GM21737 (cell line): ENCODE measurements at regions not wholly inside any gene's neighbourhood (a gene's known extent, or its start where the extent isn't known, plus 50 kb on each side); places are given as distances from the start of the nearest gene placed in this dataset.
"Not testable (repeated sequence)": the region's sequence is repeated elsewhere in the genome, so short reads cannot be mapped to it uniquely, and the experiment has no call there.

Experiments
- ATAC-seq: cut with Tn5 transposase; IDR thresholded peaks from one replicate; pipeline ENCODE4 v1.9.1; 2021; ENCODE audit warnings: mild to moderate bottlenecking, moderate library complexity; ENCODE audit not compliant: unreplicated experiment

GRCh38 chr3:72032441-72033135 is 247.6 kb upstream of the PROK2 start:
- no peak for ATAC-seq

DNA sequence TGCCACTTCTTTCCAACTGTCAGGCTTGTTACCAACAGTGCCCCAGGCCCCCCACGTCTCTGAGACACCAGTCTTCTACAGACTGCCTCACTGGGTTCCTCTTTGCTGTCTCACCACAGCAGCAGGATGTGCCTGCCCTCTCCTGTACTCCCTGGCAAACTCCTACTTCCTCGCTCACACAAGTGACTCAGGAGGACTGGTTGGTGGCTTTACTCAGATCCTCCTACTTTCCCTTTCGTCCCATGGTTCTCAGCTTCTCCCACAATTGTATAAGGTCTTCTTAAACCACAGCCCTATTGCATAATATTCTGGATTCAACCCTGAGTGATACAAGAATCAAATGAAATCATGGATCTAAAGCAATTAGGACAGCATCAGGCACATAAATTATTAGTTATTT is 246.6 kb upstream of the PROK2 start:
- no peak for ATAC-seq

GRCh38 chr3:72030296-72030695 is 245.3 kb upstream of the PROK2 start:
- ATAC-seq: not testable (repeated sequence)

DNA sequence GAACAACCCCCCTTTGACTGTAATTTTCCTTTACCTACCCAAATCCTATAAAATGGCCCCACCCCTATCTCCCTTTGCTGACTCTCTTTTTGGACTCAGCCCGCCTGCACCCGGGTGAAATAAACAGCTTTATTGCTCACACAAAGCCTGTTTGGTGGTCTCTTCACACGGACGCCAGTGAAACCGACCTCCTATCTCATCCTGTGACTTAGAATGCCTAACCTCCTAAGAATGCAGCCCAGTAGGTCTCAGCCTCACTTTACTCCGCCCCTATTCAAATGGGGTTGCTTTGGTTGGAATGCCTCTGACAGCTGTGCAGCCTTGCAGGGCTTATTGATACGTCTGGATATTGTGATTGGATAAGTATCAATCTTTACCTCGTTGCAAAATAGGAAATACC is 243.8 kb upstream of the PROK2 start:
- ATAC-seq: not testable (repeated sequence)

DNA sequence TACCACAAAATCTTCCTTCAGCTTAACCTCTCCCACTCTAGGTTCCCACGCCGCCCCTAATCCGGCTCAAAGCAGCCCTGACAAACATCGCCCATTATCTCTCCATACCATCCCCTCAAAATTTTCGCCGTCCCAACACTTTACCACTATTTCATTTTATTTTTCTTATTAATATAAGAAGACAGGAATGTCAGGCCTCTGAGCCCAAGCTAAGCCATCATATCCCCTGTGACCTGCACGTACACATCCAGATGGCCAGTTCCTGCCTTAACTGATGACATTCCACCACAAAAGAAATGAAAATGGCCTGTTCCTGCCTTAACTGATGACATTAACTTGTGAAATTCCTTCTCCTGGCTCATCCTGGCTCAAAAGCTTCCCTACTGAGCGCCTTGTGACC is 243.4 kb upstream of the PROK2 start:
- ATAC-seq: not testable (repeated sequence)

- ATAC-seq: not testable (repeated sequence)
These were observed 242.8 kb upstream of the PROK2 start for GRCh38 chr3:72027728-72028127.

GRCh38 chr3:72022027-72022426 is 237.1 kb upstream of the PROK2 start:
- ATAC-seq: no peak

DNA sequence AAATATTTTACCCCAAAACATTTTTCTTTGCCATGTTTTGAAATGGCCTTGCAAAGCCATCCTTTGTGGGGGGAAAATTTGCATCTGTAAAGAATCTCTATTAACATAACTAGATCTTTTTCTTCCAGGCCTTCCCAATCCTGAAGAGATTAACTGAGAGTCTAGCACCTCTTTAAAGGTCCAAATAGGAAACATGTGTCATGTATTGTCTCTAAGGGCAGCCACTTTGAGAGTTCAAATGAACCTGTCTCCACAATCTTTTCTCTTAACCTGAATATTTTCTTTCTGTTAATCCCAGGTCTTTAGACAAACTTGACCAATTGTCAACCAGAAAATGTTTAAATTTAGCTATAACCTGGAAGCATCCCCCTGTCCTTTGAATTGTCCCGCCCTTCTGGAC is 236.6 kb upstream of the PROK2 start:
- ATAC-seq: no peak

- no peak for ATAC-seq
These were observed 233.5 kb upstream of the PROK2 start for GRCh38 chr3:72018343-72018984.

- no peak for ATAC-seq
These were observed 233.0 kb upstream of the PROK2 start for GRCh38 chr3:72017935-72018334.

GRCh38 chr3:72017311-72017710 is 232.4 kb upstream of the PROK2 start:
- no peak for ATAC-seq

DNA sequence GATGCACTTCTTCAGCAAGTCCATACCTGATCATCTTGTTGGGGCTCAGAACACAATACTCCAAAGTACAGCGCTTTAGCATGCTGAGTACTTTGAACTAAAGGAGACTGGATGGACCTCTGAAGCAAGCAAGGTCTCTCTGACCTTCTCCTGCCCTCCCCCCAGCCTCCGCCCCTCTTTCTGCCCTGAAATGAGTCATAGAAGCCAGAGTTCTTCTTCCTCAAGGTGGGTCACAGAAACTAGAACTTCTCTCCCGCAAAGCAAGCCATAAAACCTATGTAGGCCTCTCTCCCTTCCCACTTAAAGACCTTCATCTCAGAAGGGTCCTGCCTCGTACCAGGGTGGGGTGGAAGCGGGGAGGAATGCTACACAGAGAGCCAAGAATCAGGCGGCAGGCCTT is 230.5 kb upstream of the PROK2 start:
- ATAC-seq: no peak

- no peak for ATAC-seq
These were observed 228.1 kb upstream of the PROK2 start for GRCh38 chr3:72013084-72013483.

DNA sequence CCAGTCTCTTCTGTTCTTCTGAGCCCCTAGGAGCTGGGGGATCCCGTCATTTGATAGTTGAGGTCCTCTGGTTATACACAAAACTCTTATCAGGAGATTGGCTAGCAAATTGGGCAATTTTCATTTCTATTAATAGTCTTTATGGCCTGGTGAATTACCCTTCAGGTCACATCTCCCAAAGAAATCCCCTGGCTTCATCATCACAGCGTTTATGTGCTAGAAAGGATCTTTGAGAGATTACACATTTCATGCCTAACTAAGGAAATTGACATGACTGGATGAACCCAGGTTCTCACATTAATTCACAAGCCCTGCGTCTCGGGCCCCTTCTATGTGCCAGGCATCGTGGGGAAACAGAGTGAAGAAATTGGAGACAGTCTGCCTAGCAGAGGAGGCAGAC is 227.4 kb upstream of the PROK2 start:
- ATAC-seq: no peak

- ATAC-seq: no peak
These were observed 226.5 kb upstream of the PROK2 start for GRCh38 chr3:72011485-72011884.

DNA sequence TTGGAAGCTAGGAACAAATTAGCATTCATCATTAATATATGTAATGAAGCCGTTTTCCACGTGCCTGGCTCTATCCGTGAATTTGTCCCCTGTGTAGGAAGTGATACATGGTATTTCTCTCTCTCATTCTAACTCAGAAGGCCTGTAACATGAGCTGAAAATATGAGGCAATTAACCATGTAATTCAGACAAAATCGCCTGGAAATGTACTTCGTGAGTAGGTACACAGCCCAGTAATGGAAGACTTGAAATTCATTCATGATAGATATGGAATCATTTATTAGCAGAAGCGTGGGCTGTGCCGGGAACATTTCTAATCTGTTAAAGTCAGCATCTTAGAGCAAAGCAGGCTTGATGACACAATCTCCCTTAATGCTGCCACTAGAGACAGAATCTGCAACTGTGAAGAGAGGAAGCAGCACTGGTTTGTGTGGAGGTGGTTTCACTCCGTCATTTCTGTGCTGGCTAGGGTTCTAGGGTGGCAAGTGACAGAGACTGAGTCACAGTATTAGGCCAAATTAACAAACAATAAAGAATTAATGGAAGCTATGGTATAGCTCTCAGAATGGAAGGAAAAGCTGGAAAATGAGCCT is 225.0 kb upstream of the PROK2 start:
- ATAC-seq: no peak

- ATAC-seq: no peak
These were observed 223.5 kb upstream of the PROK2 start for GRCh38 chr3:72008226-72008996.

DNA sequence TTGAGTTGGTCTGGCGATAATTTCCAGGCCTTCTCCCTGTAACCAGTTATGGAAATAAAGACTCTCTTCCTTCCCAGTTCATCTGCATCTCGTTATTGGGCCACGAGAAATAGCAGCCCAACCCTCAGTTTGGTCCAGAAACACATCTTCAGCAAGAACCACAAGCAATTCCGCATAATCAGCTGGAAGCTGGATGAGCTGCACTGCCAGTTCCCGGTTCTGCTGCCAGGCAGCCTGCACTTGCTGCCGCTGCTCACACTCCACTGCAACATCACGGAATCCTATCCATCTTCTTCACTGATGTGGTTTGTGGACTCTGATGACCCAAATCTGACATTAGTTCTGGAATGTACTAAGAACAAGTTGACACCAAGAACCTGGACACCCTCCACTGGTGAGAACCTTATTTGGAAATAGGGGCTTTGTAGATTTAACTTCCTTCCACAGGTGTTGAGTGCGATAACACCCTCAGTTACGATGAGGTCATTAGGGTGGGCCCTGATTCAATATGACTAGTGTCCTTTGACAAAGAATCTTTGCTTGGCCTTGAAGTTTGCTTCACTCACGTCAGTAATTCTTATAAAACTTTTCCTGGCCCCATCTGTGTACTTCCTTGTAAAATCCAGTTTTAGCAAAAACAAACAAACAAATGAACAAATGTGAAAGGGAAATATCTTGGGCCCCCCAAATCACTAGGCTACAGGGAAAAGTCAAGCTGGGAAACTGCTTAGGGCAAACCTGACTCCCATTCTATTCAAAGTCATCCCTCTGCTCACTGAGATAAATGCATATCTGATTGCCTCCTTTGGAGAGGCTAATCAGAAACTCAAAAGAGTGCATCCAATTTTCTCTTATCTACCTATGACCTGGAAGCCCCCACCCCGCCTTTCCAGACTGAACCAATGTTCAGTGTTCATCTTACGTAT is 221.9 kb upstream of the PROK2 start:
- no peak for ATAC-seq

DNA sequence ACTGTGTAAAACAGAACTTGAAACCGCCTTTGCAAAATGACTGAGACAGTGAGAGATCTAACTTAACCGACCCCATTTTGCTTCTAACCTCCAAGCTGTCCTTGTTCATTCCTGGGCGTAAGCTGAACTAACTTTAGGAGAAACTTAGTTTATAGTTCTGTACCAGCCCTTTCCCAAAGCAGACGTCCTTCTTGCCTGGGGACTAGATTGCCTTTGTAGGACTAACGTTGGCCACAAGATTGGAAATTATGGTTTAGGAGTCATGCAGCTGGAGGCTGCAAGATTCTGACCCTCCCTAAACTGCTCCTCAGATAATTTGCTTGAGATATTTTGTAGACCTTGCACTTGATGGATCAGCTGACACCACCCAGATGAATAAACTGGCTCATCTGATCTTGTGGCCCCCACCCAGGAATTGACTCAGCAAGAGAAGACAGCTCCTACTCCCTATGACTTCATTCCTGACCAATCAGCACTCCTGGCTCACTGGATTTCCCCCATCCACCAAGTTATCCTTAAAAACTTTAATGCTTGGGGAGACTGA is 219.9 kb upstream of the PROK2 start:
- ATAC-seq: no peak

GRCh38 chr3:72003936-72004335 is 219.0 kb upstream of the PROK2 start:
- ATAC-seq: no peak
